A673 (cell line): ENCODE measurements at regions not wholly inside any gene's neighbourhood (a gene's known extent, or its start where the extent isn't known, plus 50 kb on each side); places are given as distances from the start of the nearest gene placed in this dataset.

Experiments
- BruUV-seq: library from RNA; stranded (reverse); fragments of 400-500 nt; replicated peaks from 2 replicates; lab custom pipeline; 2021; lab: Mats Ljungman, UMichigan
- CTCF ChIA-PET: fragments of 300-600 bp; sonication (Branson Sonifier 250); formaldehyde crosslinking; loops from one replicate; lab custom pipeline; 2022; ENCODE audit warnings: antibody characterized with exemption; lab: Charles Lee
- POLR2A ChIA-PET: fragments of 300-600 bp; sonication (Branson Sonifier 250); formaldehyde crosslinking; loops from one replicate; lab custom pipeline; 2022; ENCODE audit warnings: antibody characterized with exemption; ENCODE audit not compliant: low non-redundant PET; lab: Charles Lee
- DNase-seq: peaks from one replicate; pipeline ENCODE4 v3.0.0-alpha.2; 2015; ENCODE audit warnings: low spot score
- H3K27ac ChIP-seq: fragments of 200-600 bp; sonication (generic); 2 replicates; pipeline ENCODE4 v1.5.1; 2016; ENCODE audit warnings: mixed run types, low read depth, mild to moderate bottlenecking, mixed read lengths, antibody characterized with exemption, low read length; ENCODE audit not compliant: poor library complexity, severe bottlenecking
- H3K27me3 ChIP-seq: fragments of 200-600 bp; sonication (generic); replicated peaks from 2 replicates; pipeline ENCODE4 v1.6.1; 2017; ENCODE audit warnings: mixed run types, low read depth, mild to moderate bottlenecking, mixed read lengths, antibody characterized with exemption, low read length; ENCODE audit not compliant: insufficient read depth, poor library complexity
- H3K36me3 ChIP-seq: fragments of 200-600 bp; sonication (generic); 2 replicates; pipeline ENCODE4 v1.6.1; 2016; ENCODE audit warnings: mixed run types, mild to moderate bottlenecking, mixed read lengths, antibody characterized with exemption, low read length; ENCODE audit not compliant: insufficient read depth, poor library complexity, severe bottlenecking
- H3K4me1 ChIP-seq: fragments of 200-600 bp; sonication (generic); 2 replicates; pipeline ENCODE4 v1.6.1; 2017; ENCODE audit warnings: mixed run types, mild to moderate bottlenecking, mixed read lengths, antibody characterized with exemption, low read length; ENCODE audit not compliant: insufficient read depth, poor library complexity, severe bottlenecking
- H3K4me3 ChIP-seq: fragments of 200-600 bp; sonication (generic); 2 replicates; pipeline ENCODE4 v1.5.1; 2016; ENCODE audit warnings: low read depth, mixed run types, mild to moderate bottlenecking, mixed read lengths, low read length; ENCODE audit not compliant: poor library complexity, severe bottlenecking
- H3K9me3 ChIP-seq: fragments of 200-600 bp; sonication (generic); 2 replicates; pipeline ENCODE4 v1.6.1; 2016; ENCODE audit warnings: mixed run types, low read depth, mild to moderate bottlenecking, mixed read lengths, antibody characterized with exemption, low read length; ENCODE audit not compliant: poor library complexity, severe bottlenecking
- EZH2 ChIP-seq: fragments of 200-600 bp; sonication (generic); IDR thresholded peaks from 2 replicates; pipeline ENCODE4 v1.6.1; 2017; ENCODE audit warnings: borderline replicate concordance, low read depth, mild to moderate bottlenecking, mixed read lengths, antibody characterized with exemption, low read length; ENCODE audit not compliant: poor library complexity, severe bottlenecking
- intact Hi-C: fragments of 100-400 bp; cut with micrococcal nuclease; formaldehyde crosslinking; loops from one replicate; pipeline ENCODE4 v1.10.0; 2022; ENCODE audit not compliant: unreplicated experiment
- TF ChIP-seq, protein P1 (sequence below): fragments of 300-800, 200-600 bp; sonication (generic); conservative IDR thresholded peaks from 2 replicates; pipeline ENCODE4 v1.5.1; 2017; ENCODE audit warnings: low read depth, mild to moderate bottlenecking, antibody characterized with exemption, low read length, moderate library complexity, mixed read lengths

DNA sequence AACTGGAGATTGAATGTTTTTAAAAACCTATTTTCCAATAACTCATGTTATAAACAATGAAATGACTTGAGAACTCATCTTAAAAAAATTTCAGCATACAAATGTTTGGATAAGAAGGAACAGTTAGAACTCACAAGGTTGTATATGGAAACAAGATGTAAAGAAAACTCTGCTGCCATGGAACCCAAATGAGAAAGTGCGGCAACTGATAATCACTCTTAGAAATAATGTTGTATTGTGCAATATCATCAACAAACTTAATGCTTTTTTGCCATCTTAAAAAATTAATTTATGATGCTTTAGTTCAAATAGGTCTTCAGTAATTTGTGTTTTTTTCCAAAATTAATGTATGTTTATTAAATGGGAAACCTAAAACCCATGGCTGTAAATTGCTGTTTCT, 461.1 kb upstream of the NCAM2 start:
- H3K4me3 ChIP-seq: no peak overlapping the region
- H3K4me1 ChIP-seq: no peaks in the 10 kb centered on the region
- DNase-seq: no peak
- no peak for TF ChIP-seq EZH2
- TF ChIP-seq, protein P1, sequence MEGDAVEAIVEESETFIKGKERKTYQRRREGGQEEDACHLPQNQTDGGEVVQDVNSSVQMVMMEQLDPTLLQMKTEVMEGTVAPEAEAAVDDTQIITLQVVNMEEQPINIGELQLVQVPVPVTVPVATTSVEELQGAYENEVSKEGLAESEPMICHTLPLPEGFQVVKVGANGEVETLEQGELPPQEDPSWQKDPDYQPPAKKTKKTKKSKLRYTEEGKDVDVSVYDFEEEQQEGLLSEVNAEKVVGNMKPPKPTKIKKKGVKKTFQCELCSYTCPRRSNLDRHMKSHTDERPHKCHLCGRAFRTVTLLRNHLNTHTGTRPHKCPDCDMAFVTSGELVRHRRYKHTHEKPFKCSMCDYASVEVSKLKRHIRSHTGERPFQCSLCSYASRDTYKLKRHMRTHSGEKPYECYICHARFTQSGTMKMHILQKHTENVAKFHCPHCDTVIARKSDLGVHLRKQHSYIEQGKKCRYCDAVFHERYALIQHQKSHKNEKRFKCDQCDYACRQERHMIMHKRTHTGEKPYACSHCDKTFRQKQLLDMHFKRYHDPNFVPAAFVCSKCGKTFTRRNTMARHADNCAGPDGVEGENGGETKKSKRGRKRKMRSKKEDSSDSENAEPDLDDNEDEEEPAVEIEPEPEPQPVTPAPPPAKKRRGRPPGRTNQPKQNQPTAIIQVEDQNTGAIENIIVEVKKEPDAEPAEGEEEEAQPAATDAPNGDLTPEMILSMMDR: no peak
- no peak overlapping the region for H3K27ac ChIP-seq
- H3K36me3 ChIP-seq: no peaks in the 10 kb centered on the region
- intact Hi-C loops: no loop called here
- ChIA-PET CTCF (no interaction called here), POLR2A (no interaction called here)
- peaks cover 8% of the 10 kb centered on the region for H3K9me3 ChIP-seq
- no TSS peak for BruUV-seq
- H3K27me3 ChIP-seq: no peaks in the 10 kb centered on the region

GRCh38 chr21:20538039-20538658, 460.1 kb upstream of the NCAM2 start:
- TF ChIP-seq, protein P1: no peak
- no peak for TF ChIP-seq EZH2
- Histone ChIP-seq H3K36me3 (no peaks in the 10 kb centered on the region), H3K9me3 (peaks cover 13% of the 10 kb centered on the region), H3K27me3 (no peaks in the 10 kb centered on the region), H3K4me1 (no peaks in the 10 kb centered on the region), H3K4me3 (no peak overlapping the region), H3K27ac (no peak overlapping the region)
- BruUV-seq: no TSS peak
- ChIA-PET POLR2A (interaction anchor here (0.6 kb wide), 1 partner anchor 117 kb away, joined by 3 read pairs; no protein-coding TSS in a partner anchor), CTCF (no interaction called here)
- DNase-seq: no peak
- intact Hi-C loops: no loop called here

DNA sequence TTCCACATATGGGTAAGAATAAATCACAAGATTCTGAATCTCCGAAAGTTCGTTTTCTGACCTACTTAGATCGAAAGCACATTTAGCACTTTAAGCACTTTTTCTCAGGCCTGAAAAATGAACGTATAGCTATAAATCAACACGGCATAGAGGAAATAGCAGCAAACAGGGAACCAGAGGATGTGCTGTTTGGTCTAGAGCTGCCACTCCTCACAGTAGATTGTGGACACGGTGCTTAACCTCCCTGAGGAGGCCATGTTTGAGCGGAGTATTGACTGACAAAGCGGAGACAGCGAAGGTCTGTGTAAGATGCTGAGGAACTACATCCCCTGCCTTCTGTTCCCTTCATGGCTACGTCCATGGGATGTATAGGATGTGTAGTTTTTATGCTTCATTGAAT, 452.8 kb upstream of the NCAM2 start:
- Histone ChIP-seq H3K4me1 (no peaks in the 10 kb centered on the region), H3K9me3 (peaks cover 8% of the 10 kb centered on the region), H3K4me3 (no peak overlapping the region), H3K27me3 (no peaks in the 10 kb centered on the region), H3K27ac (no peak overlapping the region), H3K36me3 (no peaks in the 10 kb centered on the region)
- POLR2A ChIA-PET: no interaction called here
- intact Hi-C loops: no loop called here
- no peak for DNase-seq
- no TSS peak for BruUV-seq
- CTCF ChIA-PET: no interaction called here
- TF ChIP-seq, protein P1: no peak
- TF ChIP-seq EZH2: no peak
